ENCODE measurements at regions not wholly inside any gene's neighbourhood (a gene's known extent, or its start where the extent isn't known, plus 50 kb on each side); places are given as distances from the start of the nearest gene placed in this dataset.

DNA sequence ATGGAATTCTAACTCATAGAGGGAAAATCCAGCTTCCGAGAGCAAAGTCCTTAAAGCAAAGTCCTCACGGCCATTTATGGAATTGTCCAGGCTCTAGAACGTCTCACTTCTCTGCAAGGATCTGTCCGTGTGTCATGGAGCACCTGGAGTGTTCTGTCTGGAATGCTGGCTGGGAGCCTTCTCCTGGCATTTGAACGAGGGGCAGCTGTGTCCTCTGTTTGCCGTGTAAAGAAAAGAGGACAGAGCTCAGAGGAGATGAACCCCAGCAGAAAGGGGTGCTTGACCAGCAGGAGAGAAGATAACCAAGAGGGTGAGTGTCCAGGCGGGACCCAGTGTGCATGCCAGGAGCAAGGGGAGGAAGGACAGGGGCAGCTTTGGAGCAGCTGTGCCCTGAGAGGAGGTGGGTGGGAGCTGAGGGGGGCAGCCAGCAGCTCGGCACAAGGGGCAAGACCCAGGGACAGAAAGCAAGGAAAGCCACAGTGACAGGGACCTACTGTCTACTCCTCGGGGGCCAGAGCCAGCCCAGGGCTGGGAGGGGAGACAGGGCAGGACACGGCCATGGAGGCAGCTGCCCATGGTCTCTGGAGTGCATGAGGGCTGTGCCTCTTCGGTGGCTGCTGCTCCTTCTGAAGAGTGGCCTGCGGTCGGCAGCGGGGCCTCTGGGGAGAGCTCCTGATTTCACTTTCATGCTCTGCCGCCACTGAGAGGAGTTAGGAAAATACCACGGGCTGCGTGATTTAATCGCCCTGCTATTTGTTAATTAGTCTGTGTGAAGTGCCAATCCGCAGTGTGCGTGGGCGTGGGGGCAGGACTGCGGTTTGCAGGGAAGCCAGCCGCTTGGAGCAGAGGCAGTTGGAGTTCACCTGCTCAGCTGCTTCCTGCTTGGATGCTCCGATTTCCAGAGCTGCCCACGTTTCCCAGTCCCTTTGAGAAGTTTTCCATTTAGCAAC lies 149.3 kb upstream of the SHH start (continued):
- TF ChIP-seq ZNF790 (CRISPR knock-in tag; IDR thresholded peaks at IDR 0.05; ENCODE audit: borderline replicate concordance) (no peak), KMT2A (CRISPR knock-in tag; IDR thresholded peaks at IDR 0.05) (no peak), ARHGAP35 (CRISPR knock-in tag; IDR thresholded peaks at IDR 0.05; ENCODE audit: borderline replicate concordance) (no peak), HMG20A (CRISPR knock-in tag; IDR thresholded peaks at IDR 0.05; ENCODE audit: borderline replicate concordance) (no peak), ZNF567 (CRISPR knock-in tag; IDR thresholded peaks at IDR 0.05; ENCODE audit: borderline replicate concordance) (no peak), ZNF121 (CRISPR knock-in tag; IDR thresholded peaks at IDR 0.05) (no peak), FOXO1 (CRISPR knock-in tag; IDR thresholded peaks at IDR 0.05) (no peak), NCOR1 (IDR thresholded peaks at IDR 0.05; ENCODE audit: borderline replicate concordance, low read length) (peak; percentile 55; the same call in 1 of the 2 replicates), IKZF1 (IDR thresholded peaks at IDR 0.05) (no peak)
- TF ChIP-seq, protein P1, sequence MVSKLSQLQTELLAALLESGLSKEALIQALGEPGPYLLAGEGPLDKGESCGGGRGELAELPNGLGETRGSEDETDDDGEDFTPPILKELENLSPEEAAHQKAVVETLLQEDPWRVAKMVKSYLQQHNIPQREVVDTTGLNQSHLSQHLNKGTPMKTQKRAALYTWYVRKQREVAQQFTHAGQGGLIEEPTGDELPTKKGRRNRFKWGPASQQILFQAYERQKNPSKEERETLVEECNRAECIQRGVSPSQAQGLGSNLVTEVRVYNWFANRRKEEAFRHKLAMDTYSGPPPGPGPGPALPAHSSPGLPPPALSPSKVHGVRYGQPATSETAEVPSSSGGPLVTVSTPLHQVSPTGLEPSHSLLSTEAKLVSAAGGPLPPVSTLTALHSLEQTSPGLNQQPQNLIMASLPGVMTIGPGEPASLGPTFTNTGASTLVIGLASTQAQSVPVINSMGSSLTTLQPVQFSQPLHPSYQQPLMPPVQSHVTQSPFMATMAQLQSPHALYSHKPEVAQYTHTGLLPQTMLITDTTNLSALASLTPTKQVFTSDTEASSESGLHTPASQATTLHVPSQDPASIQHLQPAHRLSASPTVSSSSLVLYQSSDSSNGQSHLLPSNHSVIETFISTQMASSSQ (IDR thresholded peaks at IDR 0.05; ENCODE audit: low read depth) = no peak
- TF ChIP-seq, protein P1 (CRISPR knock-in tag; IDR thresholded peaks at IDR 0.05; ENCODE audit: borderline replicate concordance) = no peak
- TF ChIP-seq, protein P2, sequence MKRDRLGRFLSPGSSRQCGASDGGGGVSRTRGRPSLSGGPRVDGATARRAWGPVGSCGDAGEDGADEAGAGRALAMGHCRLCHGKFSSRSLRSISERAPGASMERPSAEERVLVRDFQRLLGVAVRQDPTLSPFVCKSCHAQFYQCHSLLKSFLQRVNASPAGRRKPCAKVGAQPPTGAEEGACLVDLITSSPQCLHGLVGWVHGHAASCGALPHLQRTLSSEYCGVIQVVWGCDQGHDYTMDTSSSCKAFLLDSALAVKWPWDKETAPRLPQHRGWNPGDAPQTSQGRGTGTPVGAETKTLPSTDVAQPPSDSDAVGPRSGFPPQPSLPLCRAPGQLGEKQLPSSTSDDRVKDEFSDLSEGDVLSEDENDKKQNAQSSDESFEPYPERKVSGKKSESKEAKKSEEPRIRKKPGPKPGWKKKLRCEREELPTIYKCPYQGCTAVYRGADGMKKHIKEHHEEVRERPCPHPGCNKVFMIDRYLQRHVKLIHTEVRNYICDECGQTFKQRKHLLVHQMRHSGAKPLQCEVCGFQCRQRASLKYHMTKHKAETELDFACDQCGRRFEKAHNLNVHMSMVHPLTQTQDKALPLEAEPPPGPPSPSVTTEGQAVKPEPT (CRISPR knock-in tag; IDR thresholded peaks at IDR 0.05; ENCODE audit: low read depth) = no peak
- TF ChIP-seq, protein P3, sequence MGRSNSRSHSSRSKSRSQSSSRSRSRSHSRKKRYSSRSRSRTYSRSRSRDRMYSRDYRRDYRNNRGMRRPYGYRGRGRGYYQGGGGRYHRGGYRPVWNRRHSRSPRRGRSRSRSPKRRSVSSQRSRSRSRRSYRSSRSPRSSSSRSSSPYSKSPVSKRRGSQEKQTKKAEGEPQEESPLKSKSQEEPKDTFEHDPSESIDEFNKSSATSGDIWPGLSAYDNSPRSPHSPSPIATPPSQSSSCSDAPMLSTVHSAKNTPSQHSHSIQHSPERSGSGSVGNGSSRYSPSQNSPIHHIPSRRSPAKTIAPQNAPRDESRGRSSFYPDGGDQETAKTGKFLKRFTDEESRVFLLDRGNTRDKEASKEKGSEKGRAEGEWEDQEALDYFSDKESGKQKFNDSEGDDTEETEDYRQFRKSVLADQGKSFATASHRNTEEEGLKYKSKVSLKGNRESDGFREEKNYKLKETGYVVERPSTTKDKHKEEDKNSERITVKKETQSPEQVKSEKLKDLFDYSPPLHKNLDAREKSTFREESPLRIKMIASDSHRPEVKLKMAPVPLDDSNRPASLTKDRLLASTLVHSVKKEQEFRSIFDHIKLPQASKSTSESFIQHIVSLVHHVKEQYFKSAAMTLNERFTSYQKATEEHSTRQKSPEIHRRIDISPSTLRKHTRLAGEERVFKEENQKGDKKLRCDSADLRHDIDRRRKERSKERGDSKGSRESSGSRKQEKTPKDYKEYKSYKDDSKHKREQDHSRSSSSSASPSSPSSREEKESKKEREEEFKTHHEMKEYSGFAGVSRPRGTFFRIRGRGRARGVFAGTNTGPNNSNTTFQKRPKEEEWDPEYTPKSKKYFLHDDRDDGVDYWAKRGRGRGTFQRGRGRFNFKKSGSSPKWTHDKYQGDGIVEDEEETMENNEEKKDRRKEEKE (IDR thresholded peaks at IDR 0.05) = no peak
- TF ChIP-seq, protein P4, sequence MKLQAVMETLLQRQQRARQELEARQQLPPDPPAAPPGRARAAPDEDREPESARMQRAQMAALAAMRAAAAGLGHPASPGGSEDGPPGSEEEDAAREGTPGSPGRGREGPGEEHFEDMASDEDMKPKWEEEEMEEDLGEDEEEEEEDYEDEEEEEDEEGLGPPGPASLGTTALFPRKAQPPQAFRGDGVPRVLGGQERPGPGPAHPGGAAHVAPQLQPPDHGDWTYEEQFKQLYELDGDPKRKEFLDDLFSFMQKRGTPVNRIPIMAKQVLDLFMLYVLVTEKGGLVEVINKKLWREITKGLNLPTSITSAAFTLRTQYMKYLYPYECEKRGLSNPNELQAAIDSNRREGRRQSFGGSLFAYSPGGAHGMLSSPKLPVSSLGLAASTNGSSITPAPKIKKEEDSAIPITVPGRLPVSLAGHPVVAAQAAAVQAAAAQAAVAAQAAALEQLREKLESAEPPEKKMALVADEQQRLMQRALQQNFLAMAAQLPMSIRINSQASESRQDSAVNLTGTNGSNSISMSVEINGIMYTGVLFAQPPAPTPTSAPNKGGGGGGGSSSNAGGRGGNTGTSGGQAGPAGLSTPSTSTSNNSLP (IDR thresholded peaks at IDR 0.05; ENCODE audit: low read depth, low read length) = no peak
- TF ChIP-seq, protein P5, sequence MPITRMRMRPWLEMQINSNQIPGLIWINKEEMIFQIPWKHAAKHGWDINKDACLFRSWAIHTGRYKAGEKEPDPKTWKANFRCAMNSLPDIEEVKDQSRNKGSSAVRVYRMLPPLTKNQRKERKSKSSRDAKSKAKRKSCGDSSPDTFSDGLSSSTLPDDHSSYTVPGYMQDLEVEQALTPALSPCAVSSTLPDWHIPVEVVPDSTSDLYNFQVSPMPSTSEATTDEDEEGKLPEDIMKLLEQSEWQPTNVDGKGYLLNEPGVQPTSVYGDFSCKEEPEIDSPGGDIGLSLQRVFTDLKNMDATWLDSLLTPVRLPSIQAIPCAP (CRISPR knock-in tag; IDR thresholded peaks at IDR 0.05; ENCODE audit: low read depth) = no peak

All from HepG2 (cell line).